ENCODE measurements at regions not wholly inside any gene's neighbourhood (a gene's known extent, or its start where the extent isn't known, plus 50 kb on each side); places are given as distances from the start of the nearest gene placed in this dataset.
"Not testable (repeated sequence)": the region's sequence is repeated elsewhere in the genome, so short reads cannot be mapped to it uniquely, and the experiment has no call there.

DNA sequence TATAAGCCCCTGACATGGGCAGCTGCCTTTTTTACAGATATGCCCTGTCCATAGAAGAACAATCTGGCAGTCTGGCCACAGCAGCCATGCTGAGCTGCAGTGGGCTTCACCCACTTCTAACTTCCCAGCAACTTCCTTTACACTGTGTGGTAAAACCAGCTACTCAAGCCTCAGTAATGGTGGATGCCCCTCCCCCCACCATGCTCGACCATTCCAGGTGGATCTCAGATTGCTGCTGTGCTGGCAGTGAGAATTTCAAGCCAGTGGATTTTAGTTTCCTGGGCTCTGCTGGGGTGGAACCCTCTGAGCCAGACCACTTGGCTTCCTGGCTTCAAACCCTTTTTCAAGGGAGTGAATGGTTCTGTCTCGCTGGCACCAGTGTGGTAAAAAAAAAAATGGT, 355.9 kb upstream of the EDA2R start:
- ChIA-PET POLR2A (no interaction called here), CTCF (no interaction called here)
- no peak overlapping the region for H3K4me3 ChIP-seq (ENCODE audit: low read depth, low read length)
- no peak for DNase-seq (ENCODE audit: low read depth, low spot score)
- TF ChIP-seq, protein P1, sequence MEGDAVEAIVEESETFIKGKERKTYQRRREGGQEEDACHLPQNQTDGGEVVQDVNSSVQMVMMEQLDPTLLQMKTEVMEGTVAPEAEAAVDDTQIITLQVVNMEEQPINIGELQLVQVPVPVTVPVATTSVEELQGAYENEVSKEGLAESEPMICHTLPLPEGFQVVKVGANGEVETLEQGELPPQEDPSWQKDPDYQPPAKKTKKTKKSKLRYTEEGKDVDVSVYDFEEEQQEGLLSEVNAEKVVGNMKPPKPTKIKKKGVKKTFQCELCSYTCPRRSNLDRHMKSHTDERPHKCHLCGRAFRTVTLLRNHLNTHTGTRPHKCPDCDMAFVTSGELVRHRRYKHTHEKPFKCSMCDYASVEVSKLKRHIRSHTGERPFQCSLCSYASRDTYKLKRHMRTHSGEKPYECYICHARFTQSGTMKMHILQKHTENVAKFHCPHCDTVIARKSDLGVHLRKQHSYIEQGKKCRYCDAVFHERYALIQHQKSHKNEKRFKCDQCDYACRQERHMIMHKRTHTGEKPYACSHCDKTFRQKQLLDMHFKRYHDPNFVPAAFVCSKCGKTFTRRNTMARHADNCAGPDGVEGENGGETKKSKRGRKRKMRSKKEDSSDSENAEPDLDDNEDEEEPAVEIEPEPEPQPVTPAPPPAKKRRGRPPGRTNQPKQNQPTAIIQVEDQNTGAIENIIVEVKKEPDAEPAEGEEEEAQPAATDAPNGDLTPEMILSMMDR (IDR thresholded peaks at IDR 0.05; ENCODE audit: insufficient read depth, low read length, missing control alignments): no peak

DNA sequence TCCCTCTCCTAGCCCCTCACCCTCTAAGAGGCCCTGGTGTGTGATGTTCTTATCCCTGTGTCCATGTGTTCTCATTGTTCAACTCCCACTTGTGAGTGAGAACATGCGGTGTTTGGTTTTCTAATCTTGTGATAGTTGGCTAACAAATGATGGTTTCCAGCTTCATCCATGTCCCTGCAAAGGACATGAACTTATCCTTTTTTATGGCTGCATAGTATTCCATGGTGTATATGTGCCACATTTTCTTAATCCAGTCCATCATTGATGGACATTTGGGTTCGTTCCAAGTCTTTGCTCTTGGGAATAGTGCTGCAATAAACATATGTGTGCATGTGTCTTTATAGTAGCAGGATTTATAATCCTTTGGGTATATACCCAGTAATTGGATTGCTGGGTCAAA, 353.2 kb upstream of the EDA2R start:
- CTCF ChIA-PET; H3K4me3 ChIP-seq (ENCODE audit: low read depth, low read length); DNase-seq (ENCODE audit: low read depth, low spot score); POLR2A ChIA-PET: not testable (repeated sequence)

DNA sequence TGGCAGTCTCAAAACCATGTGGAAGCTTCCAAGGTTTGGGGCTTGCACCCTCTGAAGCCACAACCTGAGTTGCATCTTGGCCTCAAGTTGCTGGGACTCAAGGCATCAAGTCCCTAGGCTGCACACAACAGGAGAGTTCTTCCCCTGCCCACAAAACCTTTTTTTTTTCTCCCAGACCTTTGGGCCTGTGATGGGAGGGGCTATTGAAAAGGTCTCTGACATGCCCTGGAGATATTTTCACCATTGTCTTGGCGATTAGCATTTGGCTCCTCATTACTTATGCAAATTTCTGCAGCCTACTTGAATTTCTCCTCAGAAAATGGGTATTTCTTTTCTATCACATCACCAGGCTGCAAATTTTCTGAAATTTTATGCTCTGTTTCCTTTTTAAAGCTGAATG, 349.5 kb upstream of the EDA2R start:
- CTCF ChIA-PET: no interaction called here
- TF ChIP-seq, protein P1 (IDR thresholded peaks at IDR 0.05; ENCODE audit: insufficient read depth, low read length, missing control alignments): no peak
- H3K4me3 ChIP-seq (ENCODE audit: low read depth, low read length): no peak overlapping the region
- no peak for DNase-seq (ENCODE audit: low read depth, low spot score)
- POLR2A ChIA-PET: no interaction called here

DNA sequence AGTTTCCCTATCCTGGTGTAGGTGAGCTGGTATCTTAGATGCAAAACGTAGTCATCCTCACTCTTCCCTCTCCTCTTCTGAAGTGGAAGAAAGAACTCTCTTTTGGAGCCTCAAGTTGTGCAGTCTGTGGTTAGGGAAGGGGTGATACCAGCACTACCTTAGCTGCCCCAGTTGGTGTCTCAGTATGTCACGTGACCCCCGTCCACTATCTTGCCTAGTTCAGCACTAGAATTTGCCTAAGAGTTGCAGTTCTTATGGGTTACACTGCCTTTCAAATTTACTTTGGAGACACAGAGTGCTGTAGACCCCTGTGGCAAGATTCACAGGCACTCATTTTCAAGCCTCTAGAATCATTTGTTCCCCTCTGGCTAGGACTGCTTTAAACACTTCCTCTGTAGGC, 322.8 kb upstream of the EDA2R start:
- TF ChIP-seq, protein P1 (IDR thresholded peaks at IDR 0.05; ENCODE audit: insufficient read depth, low read length, missing control alignments): no peak
- ChIA-PET POLR2A (no interaction called here), CTCF (no interaction called here)
- no peak for DNase-seq (ENCODE audit: low read depth, low spot score)
- H3K4me3 ChIP-seq (ENCODE audit: low read depth, low read length): no peak overlapping the region

DNA sequence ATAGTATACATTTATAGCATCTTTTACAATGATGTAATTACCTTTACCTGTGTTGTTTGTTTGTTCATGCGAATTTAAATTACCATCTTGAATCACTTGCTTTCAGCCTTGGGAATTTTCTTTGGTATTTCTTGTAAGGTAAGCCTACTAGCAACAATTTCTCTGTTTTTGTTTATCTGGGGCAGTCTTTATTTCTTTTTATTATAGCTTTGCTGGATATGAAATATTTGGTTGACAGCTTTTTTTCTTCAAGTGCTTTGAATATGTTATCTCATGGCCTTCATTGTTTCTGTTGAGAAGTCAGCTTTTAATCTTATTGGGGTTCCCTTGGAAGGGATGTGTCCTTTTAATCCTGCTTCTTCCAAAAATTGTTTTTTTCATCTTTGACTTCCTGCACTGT, 292.8 kb upstream of the EDA2R start:
- CTCF ChIA-PET: no interaction called here
- TF ChIP-seq, protein P1 (IDR thresholded peaks at IDR 0.05; ENCODE audit: insufficient read depth, low read length, missing control alignments): no peak
- no peak overlapping the region for H3K4me3 ChIP-seq (ENCODE audit: low read depth, low read length)
- POLR2A ChIA-PET: no interaction called here
- DNase-seq (ENCODE audit: low read depth, low spot score): no peak

DNA sequence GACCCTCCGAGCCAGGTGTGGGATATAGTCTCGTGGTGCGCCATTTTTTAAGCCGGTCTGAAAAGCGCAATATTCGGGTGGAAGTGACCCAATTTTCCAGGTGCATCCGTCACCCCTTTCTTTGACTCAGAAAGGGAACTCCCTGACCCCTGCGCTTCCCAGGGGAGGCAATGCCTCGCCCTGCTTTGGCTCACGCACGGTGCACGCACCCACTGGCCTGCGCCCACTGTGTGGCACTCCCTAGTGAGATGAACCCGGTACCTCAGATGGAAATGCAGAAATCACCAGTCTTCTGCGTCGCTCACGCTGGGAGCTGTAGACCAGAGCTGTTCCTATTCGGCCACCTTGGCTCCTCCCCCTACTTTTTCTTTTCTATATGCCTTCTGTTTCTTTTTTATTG, 291.6 kb upstream of the EDA2R start:
- POLR2A ChIA-PET; DNase-seq (ENCODE audit: low read depth, low spot score); H3K4me3 ChIP-seq (ENCODE audit: low read depth, low read length); CTCF ChIA-PET: not testable (repeated sequence)

DNA sequence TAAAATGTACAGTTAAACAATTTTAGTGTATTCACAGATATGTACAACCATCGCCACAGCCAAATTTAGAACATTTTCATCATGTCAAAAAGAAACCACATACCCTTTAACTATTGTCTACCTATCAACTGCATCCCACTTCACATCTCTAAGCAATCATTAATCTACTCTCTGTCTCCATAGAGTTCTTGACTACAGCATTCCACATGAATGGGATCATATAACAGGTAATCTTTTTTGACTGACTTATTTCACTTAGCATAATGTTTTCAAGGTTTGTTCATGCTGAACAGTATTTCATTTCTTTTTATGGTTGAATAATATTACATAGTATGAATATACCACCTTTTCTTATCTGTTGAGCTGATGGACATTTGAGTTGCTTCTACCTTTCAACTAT, 281.4 kb upstream of the EDA2R start:
- no peak overlapping the region for H3K4me3 ChIP-seq (ENCODE audit: low read depth, low read length)
- no peak for DNase-seq (ENCODE audit: low read depth, low spot score)
- CTCF ChIA-PET: no interaction called here
- TF ChIP-seq, protein P1 (IDR thresholded peaks at IDR 0.05; ENCODE audit: insufficient read depth, low read length, missing control alignments): no peak
- POLR2A ChIA-PET: no interaction called here

All from AG04449 (cell line).